Body of pancreas (tissue), 4 donors: ENCODE measurements at regions not wholly inside any gene's neighbourhood (a gene's known extent, or its start where the extent isn't known, plus 50 kb on each side); places are given as distances from the start of the nearest gene placed in this dataset.

Experiments used
- ATAC-seq: fragments of 150-250 bp; one replicate; pipeline ENCODE4 v1.9.1; 2016
- DNase-seq, 4 donors: peaks; one replicate each; pipeline ENCODE4 v3.0.0-alpha.2; 2019
- H3K27ac ChIP-seq, 4 donors: fragments of 200-600 bp; sonication (generic); 1 replicate in 3 of 4; 2 replicates in 1 of 4; pipeline versions ENCODE4 v1.5.1 to v1.6.1; 2016 to 2019; ENCODE audit warnings: mild to moderate bottlenecking in 1 of 4, mixed read lengths in 1 of 4, moderate library complexity in 1 of 4
- H3K27me3 ChIP-seq, 2 donors: fragments of 200-600 bp; sonication (generic); one replicate each; pipeline ENCODE4 v1.6.0; 2016; ENCODE audit warnings: mild to moderate bottlenecking in 1 of 2
- H3K36me3 ChIP-seq, 2 donors: fragments of 200-600 bp; sonication (generic); replicated peaks in 1 of 2; 2 replicates each; pipeline ENCODE4 v1.5.1; 2016; ENCODE audit warnings: low read depth in 2 of 2; ENCODE audit not compliant: insufficient read depth in 1 of 2
- H3K4me1 ChIP-seq: fragments of 200-600 bp; sonication (generic); one replicate; pipeline ENCODE4 v1.6.0; 2016
- H3K4me3 ChIP-seq, 2 donors: fragments of 200-600 bp; sonication (generic); 1 replicate in 1 of 2; 2 replicates in 1 of 2; pipeline ENCODE4 v1.5.1; 2016 to 2019
- H3K9me3 ChIP-seq, 3 donors: fragments of 200-600 bp; sonication (generic); 1 replicate in 2 of 3; 2 replicates in 1 of 3; pipeline ENCODE4 v1.5.1; 2016
- POLR2A ChIP-seq, 3 donors: fragments of 450-650 bp; IDR thresholded peaks; one replicate each; pipeline ENCODE4 v1.6.1; 2016; ENCODE audit warnings: antibody characterized with exemption in 3 of 3, mild to moderate bottlenecking in 2 of 3
- WGBS, 2 donors: methylation state at CpG; one replicate each; pipeline ENCODE4 v1.1.5; 2017; 5-methylcytosine and 5-hydroxymethylcytosine counted together
- intact Hi-C: fragments of 100-400 bp; cut with DNase I; formaldehyde crosslinking; loops from one replicate; pipeline ENCODE4 v1.15.1; 2023
- TF ChIP-seq, protein P1 (sequence below), 7 experiments: fragments of 450-650 bp in 4 of 7; fragments of 200-600 bp in 3 of 7; sonication (generic) in 3 of 7; IDR thresholded peaks; one replicate each; pipeline ENCODE4 v1.5.1; 2016 to 2019; ENCODE audit warnings: antibody characterized with exemption in 7 of 7

DNA sequence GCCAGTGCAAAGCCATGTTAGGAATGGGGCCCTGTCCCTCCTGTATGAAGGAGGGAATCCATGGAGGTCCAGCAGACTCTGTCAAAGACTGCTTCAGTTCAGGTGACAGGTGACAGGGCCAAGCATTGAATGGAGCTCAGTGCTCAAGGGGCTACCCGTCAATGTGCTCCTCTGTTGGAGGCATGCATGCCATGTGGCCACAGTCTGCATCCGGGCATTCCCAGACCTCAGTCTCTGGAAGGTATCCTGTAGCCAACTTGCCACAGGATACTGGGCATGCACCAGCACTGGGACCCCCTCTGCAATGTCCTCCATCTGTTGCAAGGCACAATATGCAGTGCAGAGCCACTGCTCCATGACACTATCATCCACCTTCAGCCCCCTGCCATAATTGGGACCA, 136.1 kb upstream of the GATB start:
- H3K4me1 ChIP-seq: no peaks in the 10 kb centered on the region
- DNase-seq (no peak), ATAC-seq (no peak)
- no peaks in the 10 kb centered on the region for H3K27me3 ChIP-seq
- intact Hi-C loops: no loop called here
- WGBS, 2 donors: 76% methylated on average over 2 of the region's 2 CpGs; no CpG with 5 or more reads in 1 of the 2 donors
- no peaks in the 10 kb centered on the region for H3K9me3 ChIP-seq
- H3K27ac ChIP-seq: no peak overlapping the region
- TF ChIP-seq POLR2A (IDR thresholded peaks at IDR 0.05): no peak
- TF ChIP-seq, protein P1, sequence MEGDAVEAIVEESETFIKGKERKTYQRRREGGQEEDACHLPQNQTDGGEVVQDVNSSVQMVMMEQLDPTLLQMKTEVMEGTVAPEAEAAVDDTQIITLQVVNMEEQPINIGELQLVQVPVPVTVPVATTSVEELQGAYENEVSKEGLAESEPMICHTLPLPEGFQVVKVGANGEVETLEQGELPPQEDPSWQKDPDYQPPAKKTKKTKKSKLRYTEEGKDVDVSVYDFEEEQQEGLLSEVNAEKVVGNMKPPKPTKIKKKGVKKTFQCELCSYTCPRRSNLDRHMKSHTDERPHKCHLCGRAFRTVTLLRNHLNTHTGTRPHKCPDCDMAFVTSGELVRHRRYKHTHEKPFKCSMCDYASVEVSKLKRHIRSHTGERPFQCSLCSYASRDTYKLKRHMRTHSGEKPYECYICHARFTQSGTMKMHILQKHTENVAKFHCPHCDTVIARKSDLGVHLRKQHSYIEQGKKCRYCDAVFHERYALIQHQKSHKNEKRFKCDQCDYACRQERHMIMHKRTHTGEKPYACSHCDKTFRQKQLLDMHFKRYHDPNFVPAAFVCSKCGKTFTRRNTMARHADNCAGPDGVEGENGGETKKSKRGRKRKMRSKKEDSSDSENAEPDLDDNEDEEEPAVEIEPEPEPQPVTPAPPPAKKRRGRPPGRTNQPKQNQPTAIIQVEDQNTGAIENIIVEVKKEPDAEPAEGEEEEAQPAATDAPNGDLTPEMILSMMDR (IDR thresholded peaks at IDR 0.05): no peak
- H3K4me3 ChIP-seq: no peak overlapping the region
- H3K36me3 ChIP-seq: no peaks in the 10 kb centered on the region

DNA sequence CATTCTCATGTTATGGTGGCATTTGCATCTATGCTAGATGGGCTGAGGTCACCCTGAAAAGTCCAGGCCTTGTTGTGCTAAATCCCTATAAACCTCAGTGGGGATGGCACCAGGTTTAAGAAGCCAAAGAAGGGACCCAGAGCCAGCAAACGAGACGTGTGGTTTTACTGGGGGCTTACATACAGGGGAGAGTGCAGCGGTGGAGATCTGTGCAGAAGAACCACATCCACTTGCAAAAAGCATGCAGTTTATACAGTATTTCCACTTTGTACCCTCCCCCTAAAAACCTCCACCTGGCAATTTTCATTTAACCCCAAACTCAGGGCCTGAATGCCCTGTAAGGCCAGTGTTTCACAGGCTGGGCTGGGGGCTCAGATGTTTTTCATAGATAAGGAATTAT, 134.9 kb upstream of the GATB start:
- intact Hi-C loops: no loop called here
- Histone ChIP-seq H3K27ac (no peak overlapping the region), H3K4me1 (no peaks in the 10 kb centered on the region), H3K4me3 (no peak overlapping the region), H3K9me3 (no peaks in the 10 kb centered on the region), H3K36me3 (no peaks in the 10 kb centered on the region), H3K27me3 (no peaks in the 10 kb centered on the region)
- ATAC-seq (no peak), DNase-seq (no peak)
- WGBS, 2 donors: 75 to 80% methylated on average over 3 of the region's 3 CpGs
- TF ChIP-seq, protein P1 (IDR thresholded peaks at IDR 0.05): no peak
- TF ChIP-seq POLR2A (IDR thresholded peaks at IDR 0.05): no peak

DNA sequence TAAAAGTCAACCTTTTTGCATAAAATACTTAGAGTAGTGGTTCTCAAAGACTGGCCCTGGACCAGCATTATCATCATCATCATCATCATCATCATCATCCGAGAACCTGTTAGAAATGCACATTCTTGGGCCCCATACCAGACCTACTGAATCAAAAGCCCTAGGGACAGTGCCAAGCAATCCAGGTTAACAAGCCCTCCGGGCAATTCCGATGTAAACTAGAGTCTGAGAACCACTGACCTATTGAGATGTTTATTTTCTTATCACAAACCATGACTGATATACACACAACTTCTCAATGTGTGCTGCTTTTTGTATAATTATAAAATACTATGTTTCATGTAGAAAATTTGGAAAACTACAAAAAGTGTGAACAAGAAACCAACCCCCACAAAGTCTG, 133.4 kb upstream of the GATB start:
- H3K27me3 ChIP-seq: no peaks in the 10 kb centered on the region
- no peak overlapping the region for H3K4me3 ChIP-seq
- DNase-seq (no peak), ATAC-seq (no peak)
- TF ChIP-seq POLR2A (IDR thresholded peaks at IDR 0.05): no peak
- TF ChIP-seq, protein P1 (IDR thresholded peaks at IDR 0.05): no peak
- H3K4me1 ChIP-seq: no peaks in the 10 kb centered on the region
- intact Hi-C loops: no loop called here
- H3K27ac ChIP-seq: no peak overlapping the region
- WGBS, 2 donors: 79 to 85% methylated on average over 3 of the region's 3 CpGs
- H3K9me3 ChIP-seq: no peaks in the 10 kb centered on the region
- H3K36me3 ChIP-seq: no peaks in the 10 kb centered on the region

DNA sequence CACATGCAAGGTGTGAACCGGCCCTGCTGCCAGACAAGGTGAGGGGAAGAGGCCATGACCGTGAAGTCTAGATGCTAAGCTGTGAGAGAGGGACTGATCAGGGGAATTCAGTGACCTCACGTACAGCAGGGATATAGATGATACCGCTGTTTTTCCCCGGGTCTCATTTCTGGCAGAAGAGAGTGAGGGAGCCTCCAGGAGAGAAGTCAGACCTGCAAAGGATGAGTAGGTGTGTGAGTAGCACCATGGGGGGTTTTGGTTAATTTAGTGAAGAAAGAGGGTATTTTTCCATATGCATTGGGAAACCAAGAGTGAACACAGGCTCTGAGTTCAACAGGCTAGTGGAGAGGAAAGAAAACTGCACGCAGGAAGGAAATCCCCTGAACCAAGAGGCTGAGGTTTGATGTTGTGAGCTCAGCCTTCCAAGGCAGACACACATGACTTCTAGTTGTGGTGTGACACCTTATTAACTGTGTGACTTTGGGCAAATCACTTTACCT, 127.6 kb upstream of the GATB start:
- no peaks in the 10 kb centered on the region for H3K36me3 ChIP-seq
- 81 to 86% methylated on average over 6 of the region's 6 CpGs for WGBS, 2 donors

DNA sequence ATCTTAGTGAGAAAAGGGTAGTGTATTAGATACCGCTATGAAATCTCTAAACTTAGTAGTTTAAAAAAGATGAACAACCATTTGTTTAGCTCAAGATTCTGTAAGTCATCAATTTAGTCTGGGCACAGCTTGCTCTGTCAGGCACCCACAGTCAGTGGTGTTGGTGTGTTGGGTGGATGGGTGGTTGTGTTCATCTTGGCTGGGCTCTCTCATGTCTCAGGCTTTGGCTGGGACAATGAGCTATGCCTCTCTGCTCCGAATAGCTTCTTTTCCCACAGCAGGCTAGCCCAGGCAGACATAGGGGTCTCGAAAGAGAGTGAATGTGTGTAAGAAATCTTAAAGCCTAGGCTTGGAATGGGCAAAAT, 127.0 kb upstream of the GATB start:
- H3K27ac ChIP-seq: no peak overlapping the region
- DNase-seq (no peak), ATAC-seq (no peak)
- 73 to 88% methylated on average over 3 of the region's 3 CpGs for WGBS, 2 donors
- H3K4me1 ChIP-seq: no peaks in the 10 kb centered on the region
- no peak for TF ChIP-seq POLR2A (IDR thresholded peaks at IDR 0.05)
- TF ChIP-seq, protein P1 (IDR thresholded peaks at IDR 0.05): no peak
- no peaks in the 10 kb centered on the region for H3K27me3 ChIP-seq
- no peak overlapping the region for H3K4me3 ChIP-seq
- intact Hi-C loops: loop anchor here (10.0 kb wide), 1 partner anchor 57 kb away; no protein-coding TSS in a partner anchor
- no peaks in the 10 kb centered on the region for H3K9me3 ChIP-seq
- H3K36me3 ChIP-seq: no peaks in the 10 kb centered on the region

More for the DNA sequence above, 127.6 kb upstream of the GATB start:
- no peak for TF ChIP-seq POLR2A (IDR thresholded peaks at IDR 0.05)
- TF ChIP-seq, protein P1 (IDR thresholded peaks at IDR 0.05): no peak
- Histone ChIP-seq H3K4me1 (no peaks in the 10 kb centered on the region), H3K4me3 (no peak overlapping the region), H3K27ac (no peak overlapping the region), H3K27me3 (no peaks in the 10 kb centered on the region), H3K9me3 (no peaks in the 10 kb centered on the region)
- intact Hi-C loops: loop anchor here (10.0 kb wide), 1 partner anchor 56 kb away; no protein-coding TSS in a partner anchor
- DNase-seq (no peak), ATAC-seq (no peak)
